ENCODE measurements at regions not wholly inside any gene's neighbourhood (a gene's known extent, or its start where the extent isn't known, plus 50 kb on each side); places are given as distances from the start of the nearest gene placed in this dataset.

DNA sequence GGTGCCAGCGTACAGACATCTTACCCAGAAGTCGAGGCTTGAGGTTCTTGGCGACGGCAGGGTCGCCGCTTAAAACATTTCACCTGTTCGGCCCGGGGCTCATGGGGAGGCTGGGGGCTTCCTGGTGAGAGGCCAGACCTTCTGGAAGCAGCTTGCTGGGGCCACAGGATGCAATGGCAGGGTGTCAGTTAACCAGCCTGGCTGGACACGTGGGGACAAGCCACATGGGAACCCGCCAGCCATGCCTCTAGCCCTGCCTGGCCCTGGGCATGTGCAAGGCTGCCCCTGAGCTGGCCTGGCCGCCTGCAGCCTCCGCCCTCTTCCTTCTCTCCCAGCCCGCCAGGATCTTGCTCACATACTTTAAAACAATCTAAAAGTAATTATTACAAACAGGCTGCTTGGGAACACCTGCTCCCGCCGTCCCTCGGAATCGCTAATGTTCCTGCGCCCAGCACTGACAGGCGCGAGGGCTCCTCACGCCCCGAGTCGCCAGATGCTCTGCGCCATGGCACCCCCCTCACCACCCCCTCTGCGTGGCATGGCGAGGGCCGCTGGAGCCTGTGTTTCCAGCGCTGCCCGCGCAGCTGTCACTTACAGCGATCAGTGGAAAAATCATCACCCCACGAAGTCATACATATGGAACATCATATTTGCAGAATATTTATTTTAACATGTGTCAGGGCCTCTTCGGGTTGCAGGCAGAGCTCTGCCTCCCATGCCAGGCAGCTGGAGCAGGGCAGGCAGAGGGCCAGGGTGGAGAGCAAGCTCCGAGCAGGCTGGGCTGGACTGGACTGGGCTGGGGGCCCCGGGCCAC is 188.7 kb upstream of the GSE1 start:
- H3K27ac ChIP-seq, result no peak overlapping the region
- no peaks in the 10 kb centered on the region for H3K27me3 ChIP-seq
- DNase-seq (ENCODE audit: low read depth in 1 of 2, low spot score in 1 of 2), result no peak
- H3K9me3 ChIP-seq (ENCODE audit: low read depth), result no peaks in the 10 kb centered on the region
- H3K4me1 ChIP-seq (ENCODE audit: low read depth), result peaks cover 9% of the 10 kb centered on the region
- H3K36me3 ChIP-seq, result no peaks in the 10 kb centered on the region
- TF ChIP-seq, protein P1, sequence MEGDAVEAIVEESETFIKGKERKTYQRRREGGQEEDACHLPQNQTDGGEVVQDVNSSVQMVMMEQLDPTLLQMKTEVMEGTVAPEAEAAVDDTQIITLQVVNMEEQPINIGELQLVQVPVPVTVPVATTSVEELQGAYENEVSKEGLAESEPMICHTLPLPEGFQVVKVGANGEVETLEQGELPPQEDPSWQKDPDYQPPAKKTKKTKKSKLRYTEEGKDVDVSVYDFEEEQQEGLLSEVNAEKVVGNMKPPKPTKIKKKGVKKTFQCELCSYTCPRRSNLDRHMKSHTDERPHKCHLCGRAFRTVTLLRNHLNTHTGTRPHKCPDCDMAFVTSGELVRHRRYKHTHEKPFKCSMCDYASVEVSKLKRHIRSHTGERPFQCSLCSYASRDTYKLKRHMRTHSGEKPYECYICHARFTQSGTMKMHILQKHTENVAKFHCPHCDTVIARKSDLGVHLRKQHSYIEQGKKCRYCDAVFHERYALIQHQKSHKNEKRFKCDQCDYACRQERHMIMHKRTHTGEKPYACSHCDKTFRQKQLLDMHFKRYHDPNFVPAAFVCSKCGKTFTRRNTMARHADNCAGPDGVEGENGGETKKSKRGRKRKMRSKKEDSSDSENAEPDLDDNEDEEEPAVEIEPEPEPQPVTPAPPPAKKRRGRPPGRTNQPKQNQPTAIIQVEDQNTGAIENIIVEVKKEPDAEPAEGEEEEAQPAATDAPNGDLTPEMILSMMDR (IDR thresholded peaks at IDR 0.05; ENCODE audit: low read depth, low read length), result no peak
- H3K4me3 ChIP-seq, result no peak overlapping the region

DNA sequence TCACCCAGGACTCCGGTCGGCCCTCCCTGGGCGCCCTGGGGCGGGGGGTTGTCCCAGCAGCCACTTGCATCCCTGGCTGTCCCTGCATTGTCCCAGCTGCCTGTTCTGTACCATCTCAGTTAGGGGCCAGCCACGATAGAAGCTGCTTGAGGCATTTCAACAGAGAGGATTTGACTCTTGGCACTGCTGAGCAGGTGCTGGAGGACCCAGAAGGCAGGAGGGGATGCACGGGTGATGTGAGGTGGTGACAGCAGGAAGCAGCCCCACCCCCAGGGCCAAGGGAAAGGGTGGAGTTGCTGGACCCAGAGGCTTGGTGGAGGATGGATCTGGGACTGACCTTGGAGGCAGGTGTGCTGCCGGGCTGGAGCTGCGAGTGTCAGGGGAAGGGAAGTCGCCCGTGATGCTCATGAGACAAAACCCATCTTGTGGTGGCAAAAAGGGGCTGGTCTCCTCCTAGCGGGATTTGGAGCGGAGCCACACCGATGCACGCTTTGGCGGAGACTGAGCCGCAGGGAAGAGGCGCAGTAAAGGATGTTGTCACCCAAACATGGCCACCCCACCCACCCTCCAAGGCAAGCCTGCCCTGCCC is 188.0 kb upstream of the GSE1 start:
- peaks cover 10% of the 10 kb centered on the region for H3K4me1 ChIP-seq (ENCODE audit: low read depth)
- no peaks in the 10 kb centered on the region for H3K27me3 ChIP-seq
- DNase-seq (ENCODE audit: low read depth in 1 of 2, low spot score in 1 of 2), result no peak
- no peaks in the 10 kb centered on the region for H3K36me3 ChIP-seq
- no peak overlapping the region for H3K27ac ChIP-seq
- no peak overlapping the region for H3K4me3 ChIP-seq
- TF ChIP-seq, protein P1 (IDR thresholded peaks at IDR 0.05; ENCODE audit: low read depth, low read length), result no peak
- H3K9me3 ChIP-seq (ENCODE audit: low read depth), result no peaks in the 10 kb centered on the region

- Histone ChIP-seq H3K4me1 (ENCODE audit: low read depth) (peaks cover 26% of the 10 kb centered on the region), H3K9me3 (ENCODE audit: low read depth) (no peaks in the 10 kb centered on the region), H3K4me3 (no peak overlapping the region), H3K27me3 (no peaks in the 10 kb centered on the region), H3K36me3 (no peaks in the 10 kb centered on the region), H3K27ac (no peak overlapping the region)
- DNase-seq (ENCODE audit: low read depth in 1 of 2, low spot score in 1 of 2), result no peak
- TF ChIP-seq, protein P1 (IDR thresholded peaks at IDR 0.05; ENCODE audit: low read depth, low read length), result no peak
Observed at GRCh38 chr16:85426806-85427205, 186.3 kb upstream of the GSE1 start.

GRCh38 chr16:85428168-85428898 is 184.8 kb upstream of the GSE1 start:
- Histone ChIP-seq H3K4me3 (no peak overlapping the region), H3K9me3 (ENCODE audit: low read depth) (no peaks in the 10 kb centered on the region), H3K36me3 (no peaks in the 10 kb centered on the region), H3K27ac (no peak overlapping the region), H3K27me3 (no peaks in the 10 kb centered on the region), H3K4me1 (ENCODE audit: low read depth) (peaks cover 19% of the 10 kb centered on the region)
- DNase-seq (ENCODE audit: low read depth in 1 of 2, low spot score in 1 of 2), result peak in 1 of 2 donors; percentile 34
- TF ChIP-seq, protein P1 (IDR thresholded peaks at IDR 0.05; ENCODE audit: low read depth, low read length), result peak; percentile 46

DNA sequence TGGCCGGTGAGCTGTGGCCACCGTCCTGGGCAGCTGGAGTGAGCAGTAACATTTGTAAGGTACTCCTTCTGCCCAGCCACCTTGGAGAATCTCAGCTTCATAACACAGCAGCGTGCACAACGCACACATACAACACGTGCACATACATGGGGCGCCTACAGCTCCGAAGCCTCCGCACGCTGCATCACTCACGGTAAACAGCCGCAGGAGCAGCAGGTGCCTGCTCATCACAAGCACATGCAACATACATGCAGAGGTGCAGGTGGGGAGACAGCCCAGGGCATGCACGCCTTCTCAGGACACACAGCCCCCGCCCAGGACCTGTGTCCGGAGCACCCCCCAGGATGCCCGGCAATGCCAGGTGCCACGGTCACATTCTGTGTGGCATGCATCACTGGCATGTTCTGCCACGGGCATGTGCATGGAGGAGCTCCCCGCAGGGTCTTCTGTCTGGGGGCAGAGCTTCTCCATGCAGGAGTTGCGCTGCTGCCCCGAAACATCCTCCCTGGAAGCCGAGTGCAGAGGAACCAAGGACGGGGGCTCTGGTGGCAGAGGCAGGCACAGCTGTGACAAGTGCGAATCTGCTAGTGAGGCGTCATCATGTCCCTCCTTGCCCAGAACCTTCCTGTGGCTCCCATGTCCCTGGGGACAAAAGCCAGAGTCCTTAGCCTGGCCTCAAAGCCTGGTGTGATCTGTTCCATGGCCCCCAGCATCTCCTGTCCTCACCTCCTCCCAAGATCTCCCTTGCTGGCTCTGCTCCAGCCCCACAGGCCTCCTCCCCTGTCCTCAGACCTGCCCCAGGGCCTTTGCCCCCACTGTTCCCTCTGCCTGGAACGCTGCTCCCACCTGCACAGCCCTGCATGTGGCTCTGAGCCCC is 184.0 kb upstream of the GSE1 start:
- H3K9me3 ChIP-seq (ENCODE audit: low read depth), result no peaks in the 10 kb centered on the region
- no peak overlapping the region for H3K4me3 ChIP-seq
- no peaks in the 10 kb centered on the region for H3K36me3 ChIP-seq
- no peak for DNase-seq (ENCODE audit: low read depth in 1 of 2, low spot score in 1 of 2)
- H3K27ac ChIP-seq, result no peak overlapping the region
- peaks cover 19% of the 10 kb centered on the region for H3K4me1 ChIP-seq (ENCODE audit: low read depth)
- TF ChIP-seq, protein P1 (IDR thresholded peaks at IDR 0.05; ENCODE audit: low read depth, low read length), result no peak
- H3K27me3 ChIP-seq, result no peaks in the 10 kb centered on the region
